H9 (cell line): ENCODE measurements at regions not wholly inside any gene's neighbourhood (a gene's known extent, or its start where the extent isn't known, plus 50 kb on each side); places are given as distances from the start of the nearest gene placed in this dataset.

Experiments
- DNase-seq: peaks from one replicate; pipeline ENCODE4 v3.0.0-alpha.2; 2017
- H2AFZ ChIP-seq: one replicate; pipeline ENCODE4 v1.6.1; 2013; ENCODE audit warnings: mild to moderate bottlenecking, low read length, control low read depth, moderate library complexity
- H2AK5ac ChIP-seq: 2 replicates; pipeline ENCODE4 v1.6.1; 2013; ENCODE audit warnings: low read length, control low read depth, mixed read lengths; ENCODE audit not compliant: insufficient read length
- H2BK120ac ChIP-seq: one replicate; pipeline ENCODE4 v1.6.1; 2013; ENCODE audit warnings: low read depth, mild to moderate bottlenecking, low read length, control low read depth, inconsistent platforms; ENCODE audit not compliant: poor library complexity, severe bottlenecking
- H2BK12ac ChIP-seq: 2 replicates; pipeline ENCODE4 v1.6.1; 2013; ENCODE audit warnings: low read length, control low read depth, mixed read lengths, low read depth; ENCODE audit not compliant: insufficient read length
- H2BK15ac ChIP-seq: 2 replicates; pipeline ENCODE4 v1.6.1; 2013; ENCODE audit warnings: low read depth, low read length, control low read depth
- H2BK20ac ChIP-seq: one replicate; pipeline ENCODE4 v1.6.1; 2013; ENCODE audit warnings: low read depth, mild to moderate bottlenecking, low read length, control low read depth, inconsistent platforms; ENCODE audit not compliant: poor library complexity, severe bottlenecking
- H2BK5ac ChIP-seq: 2 replicates; pipeline ENCODE4 v1.6.1; 2013; ENCODE audit warnings: low read length, control low read depth, mixed read lengths; ENCODE audit not compliant: insufficient read length
- H3K14ac ChIP-seq: 2 replicates; pipeline ENCODE4 v1.6.1; 2013; ENCODE audit warnings: low read length, control low read depth; ENCODE audit not compliant: insufficient read depth
- H3K18ac ChIP-seq: 2 replicates; pipeline ENCODE4 v1.6.1; 2013; ENCODE audit warnings: low read depth, mild to moderate bottlenecking, mixed read lengths, low read length, control low read depth; ENCODE audit not compliant: insufficient read length
- H3K23ac ChIP-seq: 2 replicates; pipeline ENCODE4 v1.6.1; 2013; ENCODE audit warnings: low read length, control low read depth, mixed read lengths, low read depth; ENCODE audit not compliant: insufficient read length
- H3K23me2 ChIP-seq: 2 replicates; pipeline ENCODE4 v1.6.1; 2013; ENCODE audit warnings: low read depth, mild to moderate bottlenecking, mixed read lengths, low read length, control low read depth; ENCODE audit not compliant: insufficient read length, poor library complexity, severe bottlenecking
- H3K27ac ChIP-seq: 2 replicates; pipeline ENCODE4 v1.5.1; 2013; ENCODE audit warnings: low read length, control low read depth, mixed read lengths, low read depth; ENCODE audit not compliant: insufficient read length
- H3K27me3 ChIP-seq: 2 replicates; pipeline ENCODE4 v1.6.1; 2013; ENCODE audit warnings: low read length, control low read depth, inconsistent platforms; ENCODE audit not compliant: insufficient read depth
- H3K4ac ChIP-seq: 2 replicates; pipeline ENCODE4 v1.6.1; 2013; ENCODE audit warnings: low read depth, mild to moderate bottlenecking, control low read depth, inconsistent platforms, low read length, moderate library complexity
- H3K4me1 ChIP-seq: 2 replicates; pipeline ENCODE4 v1.6.1; 2013; ENCODE audit warnings: low read length, control low read depth, inconsistent platforms; ENCODE audit not compliant: insufficient read depth
- H3K4me2 ChIP-seq: 2 replicates; pipeline ENCODE4 v1.6.1; 2013; ENCODE audit warnings: low read length, control low read depth, mixed read lengths; ENCODE audit not compliant: insufficient read length, insufficient read depth
- H3K56ac ChIP-seq: 2 replicates; pipeline ENCODE4 v1.6.1; 2013; ENCODE audit warnings: low read depth, mild to moderate bottlenecking, mixed read lengths, low read length, control low read depth; ENCODE audit not compliant: insufficient read length
- H3K79me1 ChIP-seq: 2 replicates; pipeline ENCODE4 v1.6.1; 2013; ENCODE audit warnings: low read depth, mild to moderate bottlenecking, moderate library complexity, low read length, control low read depth, inconsistent platforms; ENCODE audit not compliant: insufficient read depth, poor library complexity, severe bottlenecking
- H3K79me2 ChIP-seq: 2 replicates; pipeline ENCODE4 v1.6.1; 2013; ENCODE audit warnings: low read length, control low read depth, inconsistent platforms; ENCODE audit not compliant: insufficient read depth
- H3K9ac ChIP-seq: 2 replicates; pipeline ENCODE4 v1.6.1; 2013; ENCODE audit warnings: low read length, control low read depth, mixed read lengths; ENCODE audit not compliant: insufficient read length; ENCODE audit errors: extremely low read depth
- H3K9me3 ChIP-seq: one replicate; pipeline ENCODE4 v1.6.1; 2013; ENCODE audit warnings: low read depth, low read length, inconsistent platforms; ENCODE audit not compliant: control insufficient read depth
- H3T11ph ChIP-seq: one replicate; pipeline ENCODE4 v1.6.1; 2013; ENCODE audit warnings: mild to moderate bottlenecking, low read length, control low read depth, inconsistent platforms
- H4K20me1 ChIP-seq: one replicate; pipeline ENCODE4 v1.6.1; 2013; ENCODE audit not compliant: control insufficient read depth, insufficient read length, insufficient read depth
- H4K5ac ChIP-seq: 2 replicates; pipeline ENCODE4 v1.6.1; 2013; ENCODE audit warnings: low read depth, mild to moderate bottlenecking, mixed read lengths, low read length, control low read depth; ENCODE audit not compliant: insufficient read length
- H4K8ac ChIP-seq: replicated peaks from 2 replicates; pipeline ENCODE4 v1.6.1; 2013; ENCODE audit warnings: low read length, control low read depth, mixed read lengths, low read depth; ENCODE audit not compliant: insufficient read length
- H4K91ac ChIP-seq: 2 replicates; pipeline ENCODE4 v1.6.1; 2013; ENCODE audit warnings: low read depth, mild to moderate bottlenecking, moderate library complexity, mixed read lengths, low read length, control low read depth; ENCODE audit not compliant: insufficient read length
- H3K27ac Mint-ChIP-seq, 3 experiments: 2 replicates in 2 of 3; 3 replicates in 1 of 3; pipeline ENCODE4 v1.8.0; 2020 to 2021; ENCODE audit warnings: mixed read lengths in 3 of 3, mild to moderate bottlenecking in 1 of 3, moderate library complexity in 1 of 3
- H3K27me3 Mint-ChIP-seq: 2 replicates; pipeline ENCODE4 v1.8.0; 2021; ENCODE audit warnings: low read depth, mild to moderate bottlenecking, moderate library complexity, mixed read lengths
- H3K36me3 Mint-ChIP-seq, 3 experiments: 2 replicates in 2 of 3; 3 replicates in 1 of 3; pipeline ENCODE4 v1.8.0; 2020 to 2021; ENCODE audit warnings: low read depth in 3 of 3, mixed read lengths in 3 of 3; ENCODE audit not compliant: insufficient read depth in 1 of 3
- H3K4me1 Mint-ChIP-seq, 2 experiments: 2 replicates each; pipeline ENCODE4 v1.8.0; 2020; ENCODE audit warnings: mixed read lengths in 2 of 2
- H3K4me3 Mint-ChIP-seq, 2 experiments: 2 replicates in 1 of 2; 3 replicates in 1 of 2; pipeline ENCODE4 v1.8.0; 2020 to 2021; ENCODE audit warnings: mild to moderate bottlenecking in 2 of 2, mixed read lengths in 2 of 2, moderate library complexity in 1 of 2
- H3K9me3 Mint-ChIP-seq, 2 experiments: 2 replicates in 1 of 2; 3 replicates in 1 of 2; pipeline ENCODE4 v1.8.0; 2020; ENCODE audit warnings: mild to moderate bottlenecking in 2 of 2, mixed read lengths in 2 of 2, moderate library complexity in 1 of 2
- WGBS: extraction: QIAGEN DNeasy Blood & Tissue Kit; methylation state at CpG from one replicate; pipeline ENCODE4 v1.1.7; 2013; ENCODE audit warnings: missing lambda C conversion rate, low lambda C conversion rate, mixed read lengths; ENCODE audit not compliant: insufficient read length; ENCODE audit errors: extremely low coverage; 5-methylcytosine and 5-hydroxymethylcytosine counted together
- TF ChIP-seq, protein P1 (sequence below): fragments of 200-600 bp; sonication (generic); conservative IDR thresholded peaks from 3 replicates; pipeline ENCODE4 v1.8.0; 2021; ENCODE audit warnings: antibody characterized with exemption, mild to moderate bottlenecking

DNA sequence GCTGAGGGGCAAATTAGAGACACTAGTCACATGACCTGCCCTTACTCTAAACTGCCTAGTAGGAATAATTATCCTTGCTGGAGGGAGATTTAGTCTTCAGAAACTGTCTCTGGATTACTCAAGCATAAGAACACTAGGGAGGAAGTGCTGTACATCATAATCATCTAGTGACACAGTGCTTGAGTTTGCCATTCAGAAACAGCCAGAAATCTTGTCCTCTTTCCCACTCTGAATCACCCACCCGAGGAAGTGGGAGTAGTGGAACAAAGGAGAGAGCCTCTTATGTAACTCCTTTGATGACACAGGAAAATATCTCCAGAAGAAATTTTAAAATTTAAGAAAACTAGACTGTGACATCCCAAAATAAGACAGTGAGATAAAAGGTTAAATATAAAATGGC is 69.3 kb upstream of the PCDH19 start:
- no peaks in the 10 kb centered on the region for H3K9me3 ChIP-seq
- Mint-ChIP-seq H3K27me3 (peaks cover 2% of the 10 kb centered on the region), H3K4me1 (peaks cover 4 to 6% of the 10 kb centered on the region in 2 experiments), H3K27ac (no peak overlapping the region), H3K4me3 (no peak overlapping the region), H3K9me3 (peaks cover 0 to 56% of the 10 kb centered on the region in 2 experiments; a peak in 4 of 5 replicates), H3K36me3 (no peaks in the 10 kb centered on the region; a peak in 2 of 7 replicates)
- H4K8ac ChIP-seq, result no peak overlapping the region
- H2BK12ac ChIP-seq, result no peak overlapping the region
- TF ChIP-seq, protein P1, sequence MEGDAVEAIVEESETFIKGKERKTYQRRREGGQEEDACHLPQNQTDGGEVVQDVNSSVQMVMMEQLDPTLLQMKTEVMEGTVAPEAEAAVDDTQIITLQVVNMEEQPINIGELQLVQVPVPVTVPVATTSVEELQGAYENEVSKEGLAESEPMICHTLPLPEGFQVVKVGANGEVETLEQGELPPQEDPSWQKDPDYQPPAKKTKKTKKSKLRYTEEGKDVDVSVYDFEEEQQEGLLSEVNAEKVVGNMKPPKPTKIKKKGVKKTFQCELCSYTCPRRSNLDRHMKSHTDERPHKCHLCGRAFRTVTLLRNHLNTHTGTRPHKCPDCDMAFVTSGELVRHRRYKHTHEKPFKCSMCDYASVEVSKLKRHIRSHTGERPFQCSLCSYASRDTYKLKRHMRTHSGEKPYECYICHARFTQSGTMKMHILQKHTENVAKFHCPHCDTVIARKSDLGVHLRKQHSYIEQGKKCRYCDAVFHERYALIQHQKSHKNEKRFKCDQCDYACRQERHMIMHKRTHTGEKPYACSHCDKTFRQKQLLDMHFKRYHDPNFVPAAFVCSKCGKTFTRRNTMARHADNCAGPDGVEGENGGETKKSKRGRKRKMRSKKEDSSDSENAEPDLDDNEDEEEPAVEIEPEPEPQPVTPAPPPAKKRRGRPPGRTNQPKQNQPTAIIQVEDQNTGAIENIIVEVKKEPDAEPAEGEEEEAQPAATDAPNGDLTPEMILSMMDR, result no peak
- H3K14ac ChIP-seq, result no peak overlapping the region
- no peak overlapping the region for H2AK5ac ChIP-seq
- no peak overlapping the region for H3K4me2 ChIP-seq
- H3K56ac ChIP-seq, result no peak overlapping the region
- H4K20me1 ChIP-seq, result no peaks in the 10 kb centered on the region
- H2AFZ ChIP-seq, result no peak overlapping the region
- no peak overlapping the region for H3K9ac ChIP-seq
- no peak overlapping the region for H3K27ac ChIP-seq
- H2BK5ac ChIP-seq, result no peak overlapping the region
- no peak overlapping the region for H3K23ac ChIP-seq
- no peak overlapping the region for H3T11ph ChIP-seq
- no peak overlapping the region for H4K91ac ChIP-seq
- H2BK120ac ChIP-seq, result no peak overlapping the region
- no peaks in the 10 kb centered on the region for H3K79me2 ChIP-seq
- H3K27me3 ChIP-seq, result no peaks in the 10 kb centered on the region
- no peak overlapping the region for H2BK15ac ChIP-seq
- no peak overlapping the region for H4K5ac ChIP-seq
- no peaks in the 10 kb centered on the region for H3K79me1 ChIP-seq
- H3K23me2 ChIP-seq, result no peaks in the 10 kb centered on the region
- no peak overlapping the region for H3K18ac ChIP-seq
- no peak overlapping the region for H3K4ac ChIP-seq
- no peak overlapping the region for H2BK20ac ChIP-seq
- H3K4me1 ChIP-seq, result no peaks in the 10 kb centered on the region
- no peak for DNase-seq
- no CpG with 5 or more reads among the region's 1 CpG for WGBS
